Suprapubic skin (tissue), 4 donors: ENCODE measurements at regions not wholly inside any gene's neighbourhood (a gene's known extent, or its start where the extent isn't known, plus 50 kb on each side); places are given as distances from the start of the nearest gene placed in this dataset.
"Not testable (repeated sequence)": the region's sequence is repeated elsewhere in the genome, so short reads cannot be mapped to it uniquely, and the experiment has no call there.

ENCODE experiments used
- DNase-seq, 2 donors: peaks; one replicate each; pipeline ENCODE4 v3.0.0-alpha.2; 2019; ENCODE audit warnings: low spot score in 2 of 2
- H3K27ac ChIP-seq: fragments of 200-600 bp; sonication (generic); one replicate; pipeline ENCODE4 v1.5.1; 2019
- H3K27me3 ChIP-seq: fragments of 200-600 bp; sonication (generic); one replicate; pipeline ENCODE4 v1.5.1; 2019
- H3K36me3 ChIP-seq: fragments of 200-600 bp; sonication (generic); one replicate; pipeline ENCODE4 v1.5.1; 2019
- H3K4me1 ChIP-seq: fragments of 200-600 bp; sonication (generic); one replicate; pipeline ENCODE4 v1.5.1; 2019
- H3K4me3 ChIP-seq: fragments of 200-600 bp; sonication (generic); one replicate; pipeline ENCODE4 v1.5.1; 2019; ENCODE audit warnings: mild to moderate bottlenecking
- H3K9me3 ChIP-seq: fragments of 200-600 bp; sonication (generic); one replicate; pipeline ENCODE4 v1.5.1; 2019
- EP300 ChIP-seq: sonication (generic); formaldehyde crosslinking; IDR thresholded peaks from one replicate; pipeline ENCODE4 v1.6.1; 2017; ENCODE audit warnings: antibody characterized with exemption
- POLR2A ChIP-seq, 2 donors: fragments of 450-650 bp; IDR thresholded peaks; one replicate each; pipeline ENCODE4 v1.6.1; 2017; ENCODE audit warnings: antibody characterized with exemption in 2 of 2, mild to moderate bottlenecking in 2 of 2, moderate library complexity in 2 of 2
- POLR2AphosphoS5 ChIP-seq, 3 donors: sonication (generic); formaldehyde crosslinking; IDR thresholded peaks; one replicate each; pipeline ENCODE4 v1.6.1; 2017; ENCODE audit warnings: antibody characterized with exemption in 3 of 3
- WGBS: methylation state at CpG from one replicate; pipeline ENCODE4 v1.1.5; 2018; 5-methylcytosine and 5-hydroxymethylcytosine counted together
- TF ChIP-seq, protein P1 (sequence below), 2 donors: fragments of 200-600 bp in 1 of 2; fragments of 450-650 bp in 1 of 2; sonication (generic) in 1 of 2; IDR thresholded peaks; one replicate each; pipeline ENCODE4 v1.5.1; 2016 to 2019; ENCODE audit warnings: antibody characterized with exemption in 2 of 2, mild to moderate bottlenecking in 1 of 2, moderate library complexity in 1 of 2

DNA sequence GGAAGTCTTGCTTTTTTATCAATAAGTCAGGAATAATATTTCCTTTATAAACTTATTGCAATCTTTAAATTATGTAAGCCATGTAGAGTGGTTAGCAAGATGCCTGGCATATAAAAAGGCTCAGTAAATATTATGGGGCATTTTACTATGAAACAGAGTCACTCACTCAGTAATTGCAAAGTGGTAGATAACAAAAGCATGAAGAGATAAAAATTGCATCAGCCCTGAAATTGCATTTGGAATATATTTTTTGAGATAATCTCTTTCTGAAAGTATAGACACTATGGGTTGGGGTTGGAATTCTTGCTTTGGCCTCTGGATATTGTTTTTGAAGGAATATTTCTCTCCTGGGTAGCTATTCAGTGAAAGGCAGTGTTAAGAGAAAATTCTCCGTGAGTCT lies 188.6 kb downstream of the JRKL start:
- H3K4me3 ChIP-seq: no peak overlapping the region
- TF ChIP-seq EP300: no peak
- TF ChIP-seq, protein P1, sequence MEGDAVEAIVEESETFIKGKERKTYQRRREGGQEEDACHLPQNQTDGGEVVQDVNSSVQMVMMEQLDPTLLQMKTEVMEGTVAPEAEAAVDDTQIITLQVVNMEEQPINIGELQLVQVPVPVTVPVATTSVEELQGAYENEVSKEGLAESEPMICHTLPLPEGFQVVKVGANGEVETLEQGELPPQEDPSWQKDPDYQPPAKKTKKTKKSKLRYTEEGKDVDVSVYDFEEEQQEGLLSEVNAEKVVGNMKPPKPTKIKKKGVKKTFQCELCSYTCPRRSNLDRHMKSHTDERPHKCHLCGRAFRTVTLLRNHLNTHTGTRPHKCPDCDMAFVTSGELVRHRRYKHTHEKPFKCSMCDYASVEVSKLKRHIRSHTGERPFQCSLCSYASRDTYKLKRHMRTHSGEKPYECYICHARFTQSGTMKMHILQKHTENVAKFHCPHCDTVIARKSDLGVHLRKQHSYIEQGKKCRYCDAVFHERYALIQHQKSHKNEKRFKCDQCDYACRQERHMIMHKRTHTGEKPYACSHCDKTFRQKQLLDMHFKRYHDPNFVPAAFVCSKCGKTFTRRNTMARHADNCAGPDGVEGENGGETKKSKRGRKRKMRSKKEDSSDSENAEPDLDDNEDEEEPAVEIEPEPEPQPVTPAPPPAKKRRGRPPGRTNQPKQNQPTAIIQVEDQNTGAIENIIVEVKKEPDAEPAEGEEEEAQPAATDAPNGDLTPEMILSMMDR (IDR thresholded peaks at IDR 0.05): no peak
- no peak for TF ChIP-seq POLR2A (IDR thresholded peaks at IDR 0.05)
- DNase-seq: no peak
- no peaks in the 10 kb centered on the region for H3K36me3 ChIP-seq
- H3K27ac ChIP-seq: no peak overlapping the region
- no peaks in the 10 kb centered on the region for H3K4me1 ChIP-seq
- no peaks in the 10 kb centered on the region for H3K27me3 ChIP-seq
- no peaks in the 10 kb centered on the region for H3K9me3 ChIP-seq
- WGBS: 91% methylated on average over 1 of the region's 1 CpG

DNA sequence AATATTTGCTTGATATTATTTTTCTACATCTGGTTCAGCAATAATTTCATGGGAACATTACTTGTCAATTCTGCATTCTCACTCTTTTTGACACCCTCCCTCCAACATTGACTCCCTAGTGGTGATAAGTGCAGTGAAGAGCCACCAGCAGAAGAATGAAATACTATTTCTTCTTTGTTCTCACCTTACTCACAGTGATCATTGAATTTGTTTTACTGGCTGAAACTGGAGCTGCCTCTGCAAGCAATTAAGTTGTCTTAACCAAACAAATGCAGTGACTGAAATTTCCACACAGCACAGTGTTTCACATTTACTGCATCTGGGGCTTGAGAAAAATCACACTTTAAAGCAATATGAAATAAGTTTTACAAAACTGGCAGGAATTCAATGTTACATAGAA lies 189.8 kb downstream of the JRKL start:
- no peaks in the 10 kb centered on the region for H3K4me1 ChIP-seq
- no peak overlapping the region for H3K4me3 ChIP-seq
- TF ChIP-seq, protein P1 (IDR thresholded peaks at IDR 0.05): no peak
- TF ChIP-seq POLR2A (IDR thresholded peaks at IDR 0.05) (no peak), POLR2AphosphoS5 (IDR thresholded peaks at IDR 0.05) (no peak), EP300 (no peak)
- H3K36me3 ChIP-seq: no peaks in the 10 kb centered on the region
- no peaks in the 10 kb centered on the region for H3K9me3 ChIP-seq
- H3K27me3 ChIP-seq: no peaks in the 10 kb centered on the region
- DNase-seq: no peak
- no peak overlapping the region for H3K27ac ChIP-seq

DNA sequence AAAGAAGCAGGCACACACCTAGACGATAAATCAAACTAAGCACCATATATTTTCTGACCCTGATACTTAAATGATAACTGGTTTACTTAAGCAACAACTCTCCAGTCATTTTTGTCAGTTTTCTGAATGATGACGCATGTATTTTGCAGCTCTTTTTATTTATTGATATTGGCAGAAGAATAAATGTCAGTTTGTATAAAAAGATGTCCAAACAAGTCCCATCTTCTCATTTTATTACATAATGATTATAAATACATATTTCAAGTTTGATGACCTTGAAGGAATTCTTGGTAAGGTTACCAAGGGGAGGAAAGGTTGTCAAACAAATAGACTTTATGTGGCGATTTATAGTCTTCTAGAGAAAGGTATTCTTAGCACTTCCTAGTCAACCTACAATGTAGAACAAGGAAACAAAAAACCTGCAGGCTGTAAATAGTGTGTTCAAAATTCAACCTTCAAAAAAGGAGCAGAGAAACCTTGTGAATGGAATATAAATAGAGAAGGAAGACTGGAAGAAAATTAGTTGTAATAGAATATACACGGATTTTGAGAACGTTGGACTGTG lies 190.7 kb downstream of the JRKL start:
- TF ChIP-seq, protein P1 (IDR thresholded peaks at IDR 0.05): no peak
- TF ChIP-seq EP300: no peak
- WGBS: 47% methylated on average over 5 of the region's 5 CpGs
- Histone ChIP-seq H3K27ac (no peak overlapping the region), H3K27me3 (no peaks in the 10 kb centered on the region), H3K4me1 (no peaks in the 10 kb centered on the region), H3K4me3 (no peak overlapping the region), H3K36me3 (no peaks in the 10 kb centered on the region), H3K9me3 (no peaks in the 10 kb centered on the region)
- no peak for DNase-seq

DNA sequence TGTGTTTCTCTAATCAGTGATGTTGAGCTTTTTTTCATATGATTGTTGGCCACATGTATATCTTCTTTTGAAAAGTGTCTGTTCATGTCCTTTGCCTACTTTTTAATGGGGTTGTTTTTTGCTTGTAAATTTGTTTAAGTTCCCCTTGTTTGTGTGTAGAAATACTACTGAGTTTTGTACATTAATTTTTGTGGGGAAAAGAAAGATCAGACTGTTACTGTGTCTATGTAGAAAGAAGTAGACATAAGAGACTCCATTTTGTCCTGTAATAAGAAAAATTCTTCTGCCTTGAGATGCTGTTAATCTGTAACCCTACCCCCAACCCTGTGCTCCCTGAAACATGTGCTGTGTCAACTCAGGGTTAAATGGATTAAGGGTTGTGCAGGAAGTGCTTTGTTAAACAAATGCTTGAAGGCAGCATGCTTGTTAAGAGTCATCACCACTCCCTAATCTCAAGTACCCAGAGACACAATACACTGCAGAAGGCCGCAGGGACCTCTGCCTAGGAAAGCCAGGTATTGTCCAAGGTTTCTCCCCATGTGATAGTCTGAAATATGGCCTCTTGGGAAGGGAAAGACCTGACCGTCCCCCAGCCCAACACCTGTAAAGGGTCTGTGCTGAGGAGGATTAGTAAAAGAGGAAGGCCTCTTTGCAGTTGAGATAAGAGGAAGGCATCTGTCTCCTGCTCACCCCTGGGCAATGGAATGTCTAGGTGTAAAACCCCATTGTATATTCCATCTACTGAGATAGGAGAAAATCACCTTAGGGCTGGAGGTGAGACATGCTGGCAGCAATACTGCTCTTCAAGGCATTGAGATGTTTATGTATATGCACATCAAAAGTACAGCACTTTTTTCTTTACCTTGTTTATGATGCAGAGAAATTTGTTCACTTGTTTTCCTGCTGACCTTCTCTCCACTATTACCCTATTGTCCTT lies 196.4 kb downstream of the JRKL start:
- WGBS: 43% methylated on average over 2 of the region's 2 CpGs
- H3K4me1 ChIP-seq, DNase-seq, H3K36me3 ChIP-seq, H3K4me3 ChIP-seq, H3K27ac ChIP-seq, H3K9me3 ChIP-seq, H3K27me3 ChIP-seq: not testable (repeated sequence)

DNA sequence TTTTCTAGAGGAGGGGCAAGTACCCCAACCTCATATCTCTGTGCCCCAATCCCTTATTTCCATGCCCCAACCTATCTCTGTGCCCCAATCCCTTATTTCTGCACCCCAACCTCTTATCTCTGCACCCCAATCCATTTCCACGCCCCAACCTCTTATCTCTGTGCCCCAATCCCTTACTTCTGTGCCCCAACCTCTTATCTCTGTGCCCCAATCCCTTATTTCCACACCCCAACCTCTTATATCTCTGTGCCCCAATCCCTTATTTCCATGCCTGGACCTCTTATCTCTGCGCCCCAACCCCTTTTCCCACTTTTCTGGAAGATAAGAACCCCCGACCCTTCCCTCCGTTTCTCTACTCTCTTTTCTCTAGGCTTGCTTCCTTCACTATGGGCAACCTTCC lies 199.0 kb downstream of the JRKL start:
- not testable (repeated sequence) for H3K4me3 ChIP-seq, H3K27ac ChIP-seq, H3K9me3 ChIP-seq, H3K4me1 ChIP-seq, DNase-seq, H3K27me3 ChIP-seq, H3K36me3 ChIP-seq
- whole genome bisulfite sequencing: 69% methylated on average over 4 of the region's 4 CpGs

DNA sequence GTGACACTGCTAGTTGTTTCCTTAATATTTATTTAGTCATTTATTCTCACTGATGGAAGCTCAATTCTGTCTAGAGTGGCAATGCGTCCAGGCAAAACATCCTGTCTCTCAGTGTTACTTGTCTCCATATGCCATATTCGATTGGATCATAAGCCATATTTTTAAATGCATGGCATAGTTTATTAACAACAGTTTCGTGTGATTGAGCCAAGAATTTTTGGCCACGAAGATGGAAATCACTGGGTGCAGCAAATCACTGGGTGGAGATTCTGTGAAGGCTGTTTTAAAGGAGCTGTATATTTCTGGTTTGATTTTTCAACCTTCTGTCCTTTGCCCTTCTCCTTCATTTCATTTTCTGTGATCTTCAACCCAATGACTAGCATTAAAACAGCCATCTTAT lies 205.2 kb downstream of the JRKL start:
- Histone ChIP-seq H3K36me3 (no peaks in the 10 kb centered on the region), H3K27me3 (no peaks in the 10 kb centered on the region), H3K9me3 (no peaks in the 10 kb centered on the region), H3K4me3 (no peak overlapping the region), H3K27ac (no peak overlapping the region), H3K4me1 (no peaks in the 10 kb centered on the region)
- no peak for TF ChIP-seq EP300
- TF ChIP-seq POLR2AphosphoS5 (IDR thresholded peaks at IDR 0.05): no peak
- TF ChIP-seq POLR2A (IDR thresholded peaks at IDR 0.05): no peak
- TF ChIP-seq, protein P1 (IDR thresholded peaks at IDR 0.05): no peak
- no peak for DNase-seq
- 32% methylated on average over 4 of the region's 4 CpGs for WGBS
